GM12878 (cell line): ENCODE measurements at regions not wholly inside any gene's neighbourhood (a gene's known extent, or its start where the extent isn't known, plus 50 kb on each side); places are given as distances from the start of the nearest gene placed in this dataset.

Source experiments
- FOS ChIP-seq: IDR thresholded peaks from 3 replicates; pipeline ENCODE4 v1.6.1; 2011; ENCODE audit warnings: borderline replicate concordance; ENCODE audit not compliant: insufficient read length; ENCODE audit errors: extremely low read depth
- KDM1A ChIP-seq: fragments of 200-600 bp; sonication (generic); IDR thresholded peaks from 2 replicates; pipeline ENCODE4 v1.6.1; 2016; ENCODE audit warnings: borderline replicate concordance
- RELA ChIP-seq: fragments of 450-650 bp; IDR thresholded peaks from 2 replicates; pipeline ENCODE4 v1.8.0; 2014; ENCODE audit warnings: borderline replicate concordance; ENCODE audit not compliant: partially characterized antibody

DNA sequence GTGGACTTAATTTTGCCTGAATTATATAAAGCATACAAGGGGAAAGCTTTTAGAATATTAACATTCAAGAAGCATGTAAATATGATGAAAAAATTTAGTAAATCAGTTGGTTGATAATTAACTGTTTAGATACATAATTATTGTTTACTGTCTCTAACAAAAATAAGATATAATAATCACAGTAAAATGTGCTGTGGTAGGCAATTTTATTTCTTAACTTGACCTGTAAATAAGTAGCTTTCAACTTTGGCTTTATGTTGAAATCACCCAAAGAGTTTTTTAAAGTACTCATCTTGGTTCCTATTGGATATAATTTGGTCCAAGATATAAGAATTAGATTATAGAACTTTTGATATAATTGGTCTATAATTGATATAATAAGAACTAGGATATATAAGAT lies 1374.5 kb downstream of the NSUN3 start:
- TF ChIP-seq KDM1A: no peak
- TF ChIP-seq RELA: no peak
- TF ChIP-seq FOS: no peak
